K562 (cell line): ENCODE measurements at regions not wholly inside any gene's neighbourhood (a gene's known extent, or its start where the extent isn't known, plus 50 kb on each side); places are given as distances from the start of the nearest gene placed in this dataset.

Experiments
- ATAC-seq: fragments of 200-7000 bp; cut with Tn5 transposase; 3 replicates; pipeline ENCODE4 v1.9.1; 2020; ENCODE audit warnings: moderate library complexity
- BruUV-seq: library from RNA; stranded (reverse); fragments of 400-500 nt; replicated peaks from 2 replicates; lab custom pipeline; 2021; lab: Mats Ljungman, UMichigan
- CTCF ChIA-PET: fragments of 300-600 bp; formaldehyde crosslinking; extraction: SDS; loops from one replicate; lab custom pipeline; 2021; ENCODE audit warnings: low intra/inter-chr PET ratio; lab: Yijun Ruan, JAX
- POLR2A ChIA-PET: fragments of 300-600, 350-650 bp; sonication (Branson Sonifier 250); formaldehyde crosslinking; extraction: SDS; loops from one replicate; lab custom pipeline; 2021; ENCODE audit warnings: antibody characterized with exemption, inconsistent platforms; lab: Yijun Ruan, JAX
- DNase-seq, 4 experiments: peaks; one replicate each; pipeline versions ENCODE4 v3.0.0 to v3.0.0-alpha.2; 2011 to 2018; ENCODE audit warnings: low spot score in 3 of 4, mixed read lengths in 3 of 4; ENCODE audit errors: extremely low read depth in 1 of 4
- FAIRE-seq: peaks from 2 replicates; lab custom pipeline; 2011; peaks lifted over from hg19 to GRCh38; lab: Jason Lieb, UNC
- H2AFZ ChIP-seq: 2 replicates; pipeline ENCODE4 v1.6.0; 2011; ENCODE audit warnings: low read depth, low read length, control low read depth, inconsistent platforms
- H3K27ac ChIP-seq: fragments of 200-600 bp; 3 replicates; pipeline ENCODE4 v1.8.0; 2011; ENCODE audit warnings: low read depth, mild to moderate bottlenecking, control low read depth, inconsistent platforms, low read length, moderate library complexity, mixed read lengths; ENCODE audit errors: extremely low read depth
- H3K27me3 ChIP-seq, 2 experiments: fragments of 300-600 bp in 1 of 2; 2 replicates in 1 of 2; 3 replicates in 1 of 2; pipeline versions ENCODE4 v1.6.0 to v1.8.0; 2011; ENCODE audit warnings: inconsistent platforms in 2 of 2, low read length in 2 of 2, mild to moderate bottlenecking in 1 of 2, mixed read lengths in 1 of 2, moderate library complexity in 1 of 2; ENCODE audit not compliant: control insufficient read depth in 2 of 2, insufficient read depth in 2 of 2
- H3K36me3 ChIP-seq: fragments of 300-600 bp; 3 replicates; pipeline ENCODE4 v1.8.0; 2011; ENCODE audit warnings: mild to moderate bottlenecking, low read length, inconsistent platforms; ENCODE audit not compliant: control insufficient read depth, insufficient read depth
- H3K4me1 ChIP-seq, 2 experiments: fragments of 200-600 bp in 1 of 2; replicated peaks in 1 of 2; 2 replicates in 1 of 2; 3 replicates in 1 of 2; pipeline versions ENCODE4 v1.5.1 to v1.8.0; 2011; ENCODE audit warnings: inconsistent platforms in 2 of 2, low read length in 2 of 2, mild to moderate bottlenecking in 1 of 2, mixed read lengths in 1 of 2, moderate library complexity in 1 of 2; ENCODE audit not compliant: control insufficient read depth in 2 of 2, insufficient read depth in 2 of 2
- H3K4me2 ChIP-seq: 2 replicates; pipeline ENCODE4 v1.6.1; 2011; ENCODE audit warnings: low read length, control low read depth, inconsistent platforms, mixed read lengths; ENCODE audit not compliant: insufficient read depth
- H3K4me3 ChIP-seq: fragments of 200-600 bp; sonication (generic), shearing (Covaris generic); 2 replicates; pipeline ENCODE4 v1.5.1; 2016; ENCODE audit warnings: control low read depth, inconsistent platforms
- H3K79me2 ChIP-seq: fragments of 200-600 bp; 3 replicates; pipeline ENCODE4 v1.8.0; 2011; ENCODE audit warnings: low read length, inconsistent platforms; ENCODE audit not compliant: control insufficient read depth, insufficient read depth
- H3K9ac ChIP-seq, 2 experiments: 2 replicates each; pipeline versions ENCODE4 v1.6.0 to v1.6.1; 2011; ENCODE audit warnings: low read depth in 2 of 2, low read length in 2 of 2, control low read depth in 1 of 2, inconsistent platforms in 1 of 2, mild to moderate bottlenecking in 1 of 2, mixed read lengths in 1 of 2; ENCODE audit not compliant: insufficient read depth in 1 of 2
- H3K9me1 ChIP-seq: one replicate; pipeline ENCODE4 v1.6.0; 2011; ENCODE audit warnings: inconsistent platforms, mild to moderate bottlenecking, low read length, moderate library complexity; ENCODE audit not compliant: control insufficient read depth, insufficient read depth
- H3K9me3 ChIP-seq: replicated peaks from 2 replicates; pipeline ENCODE4 v1.5.1; 2011; ENCODE audit warnings: low read depth, low read length, inconsistent platforms; ENCODE audit not compliant: control insufficient read depth, insufficient read depth
- H4K20me1 ChIP-seq: replicated peaks from 2 replicates; pipeline ENCODE4 v1.6.1; 2011; ENCODE audit warnings: low read length, inconsistent platforms, mixed read lengths; ENCODE audit not compliant: control insufficient read depth, insufficient read depth
- CEBPG ChIP-seq, 3 experiments: fragments of 200-800 bp in 1 of 3; sonication (Bioruptor generic) in 1 of 3; sonication (generic) in 1 of 3; formaldehyde crosslinking in 1 of 3; IDR thresholded peaks in 2 of 3; conservative IDR thresholded peaks in 1 of 3; 2 replicates each; pipeline versions ENCODE4 v1.6.1 to v1.8.0; 2016 to 2022; ENCODE audit warnings: missing compliant biosample characterization in 2 of 3, missing genetic modification characterization in 2 of 3, mild to moderate bottlenecking in 1 of 3, missing genetic modification reagents in 1 of 3
- CHD4 ChIP-seq: fragments of 200-600 bp; sonication (generic); IDR thresholded peaks from 3 replicates; pipeline ENCODE4 v1.6.1; 2012; ENCODE audit warnings: low read depth, mild to moderate bottlenecking, mixed read lengths, low read length, inconsistent platforms; ENCODE audit not compliant: insufficient read depth, insufficient replicate concordance, poor library complexity, severe bottlenecking
- E2F3 ChIP-seq: fragments of 250-450 bp; sonication (Bioruptor Pico); IDR thresholded peaks from 2 replicates; pipeline ENCODE4 v1.4.0; 2020; ENCODE audit warnings: mild to moderate bottlenecking
- HDAC2 ChIP-seq: fragments of 450-650 bp; IDR thresholded peaks from 2 replicates; pipeline ENCODE4 v1.6.1; 2016; ENCODE audit warnings: mild to moderate bottlenecking
- HDAC8 ChIP-seq: fragments of 450-650 bp; IDR thresholded peaks from 2 replicates; pipeline ENCODE4 v1.6.1; 2016; ENCODE audit warnings: mild to moderate bottlenecking, missing genetic modification characterization, moderate library complexity, missing compliant biosample characterization
- TAL1 ChIP-seq: fragments of 450-650 bp; IDR thresholded peaks from 2 replicates; pipeline ENCODE4 v1.6.1; 2016; ENCODE audit warnings: mild to moderate bottlenecking
- ZNF584 ChIP-seq: fragments of 200-800 bp; sonication (Bioruptor generic); IDR thresholded peaks from 2 replicates; pipeline ENCODE4 v1.6.1; 2016; ENCODE audit warnings: low read depth, mild to moderate bottlenecking, missing genetic modification characterization, missing compliant biosample characterization
- WGBS: fragments of 100-300 bp; shearing (Covaris generic); methylation state at CpG from one replicate; pipeline ENCODE4 v1.1.6; 2016; ENCODE audit warnings: low coverage, mixed read lengths; ENCODE audit not compliant: insufficient coverage; ENCODE audit errors: missing lambda C conversion rate; 5-methylcytosine and 5-hydroxymethylcytosine counted together
- in situ Hi-C: fragments of 300-500 bp; cut with MboI; formaldehyde crosslinking; loops from 4 replicates; pipeline ENCODE4 v1.15.0; 2018; ENCODE audit warnings: inconsistent platforms, mixed read lengths
- intact Hi-C: fragments of 100-400 bp; cut with micrococcal nuclease; formaldehyde crosslinking; loops from 2 replicates; pipeline ENCODE4 v1.14.2; 2022
- TF ChIP-seq, protein P1 (sequence below), 3 experiments: IDR thresholded peaks in 2 of 3; conservative IDR thresholded peaks in 1 of 3; 2 replicates each; pipeline ENCODE4 v1.5.1; 2011 to 2012; ENCODE audit warnings: low read length in 3 of 3, mild to moderate bottlenecking in 3 of 3, control low read depth in 2 of 3, improper control_type of control experiment in 1 of 3, inconsistent platforms in 1 of 3, low read depth in 1 of 3, mixed read lengths in 1 of 3, moderate library complexity in 1 of 3; ENCODE audit not compliant: insufficient read depth in 2 of 3
- TF ChIP-seq, protein P2 (sequence below): sonication (generic); formaldehyde crosslinking; IDR thresholded peaks from 2 replicates; pipeline ENCODE4 v1.8.1; 2023; ENCODE audit warnings: missing genetic modification reagents, mild to moderate bottlenecking, borderline replicate concordance

DNA sequence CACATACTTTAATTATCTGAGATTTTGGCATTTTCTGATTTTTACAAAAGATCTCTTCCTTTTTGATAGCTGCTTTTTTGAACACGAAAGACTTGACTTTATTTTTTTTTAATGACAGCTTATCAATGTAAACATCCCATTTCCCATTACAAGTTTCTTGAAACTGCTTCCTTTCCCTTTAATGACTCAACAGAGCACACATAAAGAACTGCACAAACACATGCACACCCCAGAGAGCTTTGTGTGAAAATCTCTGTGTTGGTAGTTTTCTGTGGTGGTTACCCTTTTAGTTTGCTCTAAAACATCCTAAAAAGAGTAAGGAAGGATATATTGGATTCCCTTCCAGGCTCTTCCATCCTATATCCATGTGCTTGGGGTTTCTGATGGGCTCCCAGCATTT lies 125.1 kb upstream of the ZNF32 start (continued):
- TF ChIP-seq, protein P1, sequence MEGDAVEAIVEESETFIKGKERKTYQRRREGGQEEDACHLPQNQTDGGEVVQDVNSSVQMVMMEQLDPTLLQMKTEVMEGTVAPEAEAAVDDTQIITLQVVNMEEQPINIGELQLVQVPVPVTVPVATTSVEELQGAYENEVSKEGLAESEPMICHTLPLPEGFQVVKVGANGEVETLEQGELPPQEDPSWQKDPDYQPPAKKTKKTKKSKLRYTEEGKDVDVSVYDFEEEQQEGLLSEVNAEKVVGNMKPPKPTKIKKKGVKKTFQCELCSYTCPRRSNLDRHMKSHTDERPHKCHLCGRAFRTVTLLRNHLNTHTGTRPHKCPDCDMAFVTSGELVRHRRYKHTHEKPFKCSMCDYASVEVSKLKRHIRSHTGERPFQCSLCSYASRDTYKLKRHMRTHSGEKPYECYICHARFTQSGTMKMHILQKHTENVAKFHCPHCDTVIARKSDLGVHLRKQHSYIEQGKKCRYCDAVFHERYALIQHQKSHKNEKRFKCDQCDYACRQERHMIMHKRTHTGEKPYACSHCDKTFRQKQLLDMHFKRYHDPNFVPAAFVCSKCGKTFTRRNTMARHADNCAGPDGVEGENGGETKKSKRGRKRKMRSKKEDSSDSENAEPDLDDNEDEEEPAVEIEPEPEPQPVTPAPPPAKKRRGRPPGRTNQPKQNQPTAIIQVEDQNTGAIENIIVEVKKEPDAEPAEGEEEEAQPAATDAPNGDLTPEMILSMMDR (IDR thresholded peaks at IDR 0.05 in 2 of 3, conservative IDR thresholded peaks at IDR 0.05 in 1 of 3; ENCODE audit: insufficient read depth in 2 of 3, low read depth in 1 of 3, low read length in 3 of 3), result no peak
- TF ChIP-seq TAL1, result no peak
- TF ChIP-seq E2F3 (CRISPR knock-in tag), result no peak
- TF ChIP-seq HDAC8 (tag), result no peak
- no peak for TF ChIP-seq HDAC2
- no peak for TF ChIP-seq CEBPG (CRISPR knock-in tag; IDR thresholded peaks at IDR 0.05)
- TF ChIP-seq CEBPG (tag; conservative IDR thresholded peaks at IDR 0.05 in 1 of 2, IDR thresholded peaks at IDR 0.05 in 1 of 2), result no peak
- TF ChIP-seq, all 486 proteins: peak for 0

DNA sequence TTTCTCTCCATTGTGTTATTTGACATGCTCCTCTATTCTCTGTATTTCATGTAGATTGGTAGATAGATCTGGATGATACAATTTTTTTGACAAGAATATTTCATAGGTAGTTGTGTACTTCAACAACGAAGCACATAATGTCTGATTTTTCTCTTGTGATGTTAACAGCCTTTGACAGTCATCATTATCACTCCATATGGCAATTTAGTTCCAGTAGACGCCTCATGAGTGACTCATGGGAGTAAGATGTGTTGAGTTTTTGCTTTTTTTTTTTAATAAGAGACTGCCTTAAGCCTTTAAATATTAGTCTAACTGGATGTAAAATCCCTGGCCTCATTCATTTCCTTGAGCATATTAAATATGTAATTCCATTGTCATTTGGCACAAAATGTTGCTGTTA lies 123.5 kb upstream of the ZNF32 start:
- in situ Hi-C loops (no loop called here), intact Hi-C loops (no loop called here)
- Histone ChIP-seq H3K4me2 (no peak overlapping the region), H3K36me3 (no peaks in the 10 kb centered on the region), H3K27ac (no peak overlapping the region), H3K9me1 (no peaks in the 10 kb centered on the region), H4K20me1 (no peaks in the 10 kb centered on the region), H3K79me2 (no peaks in the 10 kb centered on the region), H3K4me3 (no peak overlapping the region), H3K9me3 (no peaks in the 10 kb centered on the region), H3K4me1 (no peaks in the 10 kb centered on the region), H2AFZ (no peak overlapping the region), H3K9ac (no peak overlapping the region), H3K27me3 (0 out of 5 replicates have a peak, but pooled peaks cover 0 to 4% of the 10 kb centered on the region in 2 experiments)
- no peak for FAIRE-seq
- ChIA-PET CTCF (no interaction called here), POLR2A (interaction anchor here (1.1 kb wide), 1 partner anchor 48 kb away, joined by 4 read pairs; no protein-coding TSS in a partner anchor)
- BruUV-seq, result no TSS peak
- WGBS, result 0% methylated on average over 2 of the region's 2 CpGs
- no peak for DNase-seq
- ATAC-seq, result no peak
- no peak for TF ChIP-seq CHD4
- TF ChIP-seq ZNF584 (CRISPR knock-in tag), result no peak
- TF ChIP-seq, protein P2, sequence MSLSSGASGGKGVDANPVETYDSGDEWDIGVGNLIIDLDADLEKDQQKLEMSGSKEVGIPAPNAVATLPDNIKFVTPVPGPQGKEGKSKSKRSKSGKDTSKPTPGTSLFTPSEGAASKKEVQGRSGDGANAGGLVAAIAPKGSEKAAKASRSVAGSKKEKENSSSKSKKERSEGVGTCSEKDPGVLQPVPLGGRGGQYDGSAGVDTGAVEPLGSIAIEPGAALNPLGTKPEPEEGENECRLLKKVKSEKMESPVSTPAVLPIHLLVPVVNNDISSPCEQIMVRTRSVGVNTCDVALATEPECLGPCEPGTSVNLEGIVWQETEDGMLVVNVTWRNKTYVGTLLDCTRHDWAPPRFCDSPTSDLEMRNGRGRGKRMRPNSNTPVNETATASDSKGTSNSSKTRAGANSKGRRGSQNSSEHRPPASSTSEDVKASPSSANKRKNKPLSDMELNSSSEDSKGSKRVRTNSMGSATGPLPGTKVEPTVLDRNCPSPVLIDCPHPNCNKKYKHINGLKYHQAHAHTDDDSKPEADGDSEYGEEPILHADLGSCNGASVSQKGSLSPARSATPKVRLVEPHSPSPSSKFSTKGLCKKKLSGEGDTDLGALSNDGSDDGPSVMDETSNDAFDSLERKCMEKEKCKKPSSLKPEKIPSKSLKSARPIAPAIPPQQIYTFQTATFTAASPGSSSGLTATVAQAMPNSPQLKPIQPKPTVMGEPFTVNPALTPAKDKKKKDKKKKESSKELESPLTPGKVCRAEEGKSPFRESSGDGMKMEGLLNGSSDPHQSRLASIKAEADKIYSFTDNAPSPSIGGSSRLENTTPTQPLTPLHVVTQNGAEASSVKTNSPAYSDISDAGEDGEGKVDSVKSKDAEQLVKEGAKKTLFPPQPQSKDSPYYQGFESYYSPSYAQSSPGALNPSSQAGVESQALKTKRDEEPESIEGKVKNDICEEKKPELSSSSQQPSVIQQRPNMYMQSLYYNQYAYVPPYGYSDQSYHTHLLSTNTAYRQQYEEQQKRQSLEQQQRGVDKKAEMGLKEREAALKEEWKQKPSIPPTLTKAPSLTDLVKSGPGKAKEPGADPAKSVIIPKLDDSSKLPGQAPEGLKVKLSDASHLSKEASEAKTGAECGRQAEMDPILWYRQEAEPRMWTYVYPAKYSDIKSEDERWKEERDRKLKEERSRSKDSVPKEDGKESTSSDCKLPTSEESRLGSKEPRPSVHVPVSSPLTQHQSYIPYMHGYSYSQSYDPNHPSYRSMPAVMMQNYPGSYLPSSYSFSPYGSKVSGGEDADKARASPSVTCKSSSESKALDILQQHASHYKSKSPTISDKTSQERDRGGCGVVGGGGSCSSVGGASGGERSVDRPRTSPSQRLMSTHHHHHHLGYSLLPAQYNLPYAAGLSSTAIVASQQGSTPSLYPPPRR, result no peak
